DND-41 (cell line): ENCODE measurements at regions not wholly inside any gene's neighbourhood (a gene's known extent, or its start where the extent isn't known, plus 50 kb on each side); places are given as distances from the start of the nearest gene placed in this dataset.

Source experiments
- ATAC-seq: fragments of 200-7000 bp; cut with Tn5 transposase; 3 replicates; pipeline ENCODE4 v1.9.1; 2021; ENCODE audit warnings: low read depth; ENCODE audit not compliant: insufficient read depth
- DNase-seq: peaks from one replicate; pipeline ENCODE4 v3.0.0-alpha.2; 2020
- H2AFZ ChIP-seq: 2 replicates; pipeline ENCODE4 v1.6.0; 2012; ENCODE audit warnings: low read depth, low read length
- H3K27ac ChIP-seq: 2 replicates; pipeline ENCODE4 v1.5.1; 2012; ENCODE audit warnings: low read length, inconsistent platforms
- H3K27me3 ChIP-seq: fragments of 200-600 bp; sonication (generic); 2 replicates; pipeline ENCODE4 v1.6.0; 2012; ENCODE audit warnings: low read length, mild to moderate bottlenecking, inconsistent platforms; ENCODE audit not compliant: insufficient read depth, poor library complexity
- H3K36me3 ChIP-seq: 2 replicates; pipeline ENCODE4 v1.5.1; 2012; ENCODE audit warnings: low read length, inconsistent platforms; ENCODE audit not compliant: insufficient read depth
- H3K4me1 ChIP-seq: 2 replicates; pipeline ENCODE4 v1.5.1; 2012; ENCODE audit warnings: mild to moderate bottlenecking, low read length; ENCODE audit not compliant: insufficient read depth
- H3K4me2 ChIP-seq: 2 replicates; pipeline ENCODE4 v1.6.0; 2012; ENCODE audit warnings: mild to moderate bottlenecking, moderate library complexity, low read length, inconsistent platforms; ENCODE audit not compliant: insufficient read depth
- H3K4me3 ChIP-seq, 2 experiments: fragments of 200-600 bp in 1 of 2; shearing (Covaris generic) in 1 of 2; 2 replicates each; pipeline ENCODE4 v1.5.1; 2012 to 2016; ENCODE audit warnings: inconsistent platforms in 2 of 2, low read length in 2 of 2, mild to moderate bottlenecking in 2 of 2, low read depth in 1 of 2, moderate library complexity in 1 of 2
- H3K79me2 ChIP-seq: 2 replicates; pipeline ENCODE4 v1.6.0; 2012; ENCODE audit warnings: low read length, inconsistent platforms; ENCODE audit not compliant: insufficient read depth
- H3K9ac ChIP-seq: 2 replicates; pipeline ENCODE4 v1.6.0; 2012; ENCODE audit warnings: low read depth, mild to moderate bottlenecking, inconsistent platforms, low read length, moderate library complexity
- H3K9me3 ChIP-seq: 2 replicates; pipeline ENCODE4 v1.5.1; 2012; ENCODE audit warnings: low read length, moderate library complexity, mild to moderate bottlenecking, inconsistent platforms; ENCODE audit not compliant: insufficient read depth, severe bottlenecking
- H4K20me1 ChIP-seq: 2 replicates; pipeline ENCODE4 v1.6.0; 2012; ENCODE audit warnings: low read length; ENCODE audit not compliant: insufficient read depth
- EZH2 ChIP-seq: IDR thresholded peaks from 3 replicates; pipeline ENCODE4 v1.6.1; 2012; ENCODE audit warnings: borderline replicate concordance, low read depth, mild to moderate bottlenecking, moderate library complexity, low read length, inconsistent platforms; ENCODE audit not compliant: severe bottlenecking
- TF ChIP-seq, protein P1 (sequence below): IDR thresholded peaks from 2 replicates; pipeline ENCODE4 v1.5.1; 2012; ENCODE audit warnings: borderline replicate concordance, low read length, moderate library complexity, mild to moderate bottlenecking; ENCODE audit not compliant: poor library complexity, severe bottlenecking; ENCODE audit errors: extremely low read depth

DNA sequence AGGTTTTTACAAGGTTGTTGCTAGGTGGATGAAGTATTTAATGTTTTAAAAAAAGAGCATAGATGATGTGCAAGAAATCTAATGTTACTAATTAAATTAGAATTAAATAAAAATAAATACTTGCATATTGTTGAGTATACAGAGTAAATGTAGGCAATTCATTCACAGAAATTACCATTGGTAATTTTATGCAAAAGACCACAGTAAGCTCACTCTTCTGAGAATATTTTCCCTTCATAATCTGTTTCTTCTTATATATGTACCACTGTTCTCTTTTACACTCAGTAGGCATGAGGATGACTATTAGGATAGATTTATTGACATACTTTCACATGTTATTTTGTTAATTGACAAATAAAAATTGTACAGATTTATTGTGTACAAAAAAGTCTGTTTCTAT, 681.2 kb upstream of the NECTIN3 start:
- Histone ChIP-seq H4K20me1 (no peaks in the 10 kb centered on the region), H3K36me3 (no peaks in the 10 kb centered on the region), H3K79me2 (no peaks in the 10 kb centered on the region), H3K4me2 (no peak overlapping the region), H3K4me3 (no peak overlapping the region), H3K27ac (no peak overlapping the region), H2AFZ (no peak overlapping the region), H3K9ac (no peak overlapping the region), H3K9me3 (no peaks in the 10 kb centered on the region), H3K4me1 (peaks cover 7% of the 10 kb centered on the region; the same call in 1 of the 2 replicates), H3K27me3 (no peaks in the 10 kb centered on the region)
- DNase-seq (no peak), ATAC-seq (no peak)
- TF ChIP-seq EZH2 = no peak

DNA sequence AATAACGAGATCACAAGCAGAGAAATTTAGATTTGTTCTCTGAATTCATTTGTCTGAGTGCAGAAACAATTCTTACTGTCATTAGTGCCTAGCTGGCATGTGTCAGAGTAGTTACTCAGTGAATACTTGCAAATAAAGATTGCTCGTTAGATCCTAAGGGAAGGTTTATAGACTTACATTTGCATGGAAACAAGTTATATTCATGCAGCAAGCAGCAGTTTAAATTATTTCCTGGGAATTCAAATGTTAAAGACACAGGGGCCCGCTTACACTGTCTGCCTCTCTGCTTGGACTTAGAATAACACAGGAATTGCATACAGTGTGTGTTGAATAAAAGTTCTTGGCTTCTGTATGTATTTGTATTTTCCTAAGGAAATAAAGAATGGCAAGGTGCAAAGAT, 680.6 kb upstream of the NECTIN3 start:
- no peak for DNase-seq
- Histone ChIP-seq H4K20me1 (no peaks in the 10 kb centered on the region), H3K27ac (no peak overlapping the region)

DNA sequence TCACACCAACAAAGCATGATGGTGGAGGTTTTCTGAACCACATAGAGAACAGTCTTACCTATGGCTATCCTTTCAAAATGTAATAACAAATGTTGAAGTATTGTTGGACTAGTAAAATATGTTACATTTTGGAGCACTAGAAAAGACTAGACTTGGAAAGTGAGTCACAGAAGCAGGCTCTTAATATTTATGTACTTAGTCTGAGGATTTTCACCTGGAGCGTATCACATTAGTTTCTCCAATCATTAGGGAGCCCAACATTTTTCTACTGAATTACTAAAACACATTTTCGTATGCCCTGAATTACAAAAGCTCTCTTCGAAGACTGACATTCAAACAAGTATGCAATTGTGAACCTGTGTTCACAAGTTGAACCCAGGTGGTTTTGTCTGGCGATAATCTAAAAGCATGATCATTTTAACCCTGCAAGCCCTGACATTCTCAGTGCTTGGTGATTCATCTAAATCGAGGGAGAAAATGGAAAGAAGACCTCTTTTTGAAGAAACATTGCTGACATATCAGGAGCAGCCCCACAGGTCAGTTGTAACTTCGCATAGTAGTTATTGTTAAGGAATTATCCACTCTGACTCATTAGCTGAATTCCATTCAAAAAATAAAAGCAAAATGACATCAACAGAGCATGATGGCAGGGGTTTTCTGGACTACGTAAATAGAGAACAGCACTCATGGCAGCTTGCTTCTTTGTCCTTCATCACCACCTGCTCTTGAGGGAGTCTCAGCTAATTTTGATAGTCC, 679.8 kb upstream of the NECTIN3 start:
- Histone ChIP-seq H3K4me1 (peaks cover 7% of the 10 kb centered on the region; the same call in 1 of the 2 replicates), H3K9me3 (no peaks in the 10 kb centered on the region), H4K20me1 (no peaks in the 10 kb centered on the region), H3K79me2 (no peaks in the 10 kb centered on the region), H2AFZ (no peak overlapping the region), H3K27me3 (no peaks in the 10 kb centered on the region), H3K4me2 (no peak overlapping the region), H3K36me3 (no peaks in the 10 kb centered on the region), H3K4me3 (no peak overlapping the region), H3K9ac (no peak overlapping the region), H3K27ac (no peak overlapping the region)
- DNase-seq (no peak), ATAC-seq (no peak)
- TF ChIP-seq EZH2 = no peak
- TF ChIP-seq, protein P1, sequence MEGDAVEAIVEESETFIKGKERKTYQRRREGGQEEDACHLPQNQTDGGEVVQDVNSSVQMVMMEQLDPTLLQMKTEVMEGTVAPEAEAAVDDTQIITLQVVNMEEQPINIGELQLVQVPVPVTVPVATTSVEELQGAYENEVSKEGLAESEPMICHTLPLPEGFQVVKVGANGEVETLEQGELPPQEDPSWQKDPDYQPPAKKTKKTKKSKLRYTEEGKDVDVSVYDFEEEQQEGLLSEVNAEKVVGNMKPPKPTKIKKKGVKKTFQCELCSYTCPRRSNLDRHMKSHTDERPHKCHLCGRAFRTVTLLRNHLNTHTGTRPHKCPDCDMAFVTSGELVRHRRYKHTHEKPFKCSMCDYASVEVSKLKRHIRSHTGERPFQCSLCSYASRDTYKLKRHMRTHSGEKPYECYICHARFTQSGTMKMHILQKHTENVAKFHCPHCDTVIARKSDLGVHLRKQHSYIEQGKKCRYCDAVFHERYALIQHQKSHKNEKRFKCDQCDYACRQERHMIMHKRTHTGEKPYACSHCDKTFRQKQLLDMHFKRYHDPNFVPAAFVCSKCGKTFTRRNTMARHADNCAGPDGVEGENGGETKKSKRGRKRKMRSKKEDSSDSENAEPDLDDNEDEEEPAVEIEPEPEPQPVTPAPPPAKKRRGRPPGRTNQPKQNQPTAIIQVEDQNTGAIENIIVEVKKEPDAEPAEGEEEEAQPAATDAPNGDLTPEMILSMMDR = no peak

More for the DNA sequence above, 680.6 kb upstream of the NECTIN3 start:
- H2AFZ ChIP-seq = no peak overlapping the region
- ATAC-seq = no peak
- H3K4me1 ChIP-seq = peaks cover 7% of the 10 kb centered on the region; the same call in 1 of the 2 replicates
- H3K4me2 ChIP-seq = no peak overlapping the region
- no peaks in the 10 kb centered on the region for H3K27me3 ChIP-seq
- no peaks in the 10 kb centered on the region for H3K9me3 ChIP-seq
- H3K79me2 ChIP-seq = no peaks in the 10 kb centered on the region
- no peak overlapping the region for H3K9ac ChIP-seq
- TF ChIP-seq EZH2 = no peak
- TF ChIP-seq, protein P1 = no peak
- H3K36me3 ChIP-seq = no peaks in the 10 kb centered on the region
- H3K4me3 ChIP-seq = no peak overlapping the region

DNA sequence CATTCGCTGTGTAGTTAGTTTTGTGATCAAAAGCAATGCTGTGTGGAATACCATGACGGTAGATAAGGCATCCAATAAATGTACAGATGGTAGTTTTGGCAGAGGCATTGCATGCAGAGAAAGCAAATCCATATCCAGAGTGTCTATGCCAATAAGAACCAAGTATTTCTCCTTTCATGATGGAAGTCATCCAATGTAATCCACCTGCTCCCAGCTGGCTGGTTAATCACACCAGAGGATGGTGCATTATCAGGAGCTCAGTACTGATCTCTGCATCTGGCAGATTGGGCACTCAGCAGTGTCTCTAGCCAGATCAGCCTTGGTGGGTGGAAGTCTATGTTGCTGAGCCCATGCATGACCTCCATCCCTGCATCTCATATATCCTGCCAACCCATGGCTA, 677.7 kb upstream of the NECTIN3 start:
- Histone ChIP-seq H3K9ac (no peak overlapping the region), H4K20me1 (no peaks in the 10 kb centered on the region), H3K4me2 (no peak overlapping the region), H3K27ac (no peak overlapping the region), H3K36me3 (no peaks in the 10 kb centered on the region), H3K9me3 (no peaks in the 10 kb centered on the region), H2AFZ (no peak overlapping the region), H3K4me1 (peaks cover 5% of the 10 kb centered on the region; the same call in 1 of the 2 replicates), H3K79me2 (no peaks in the 10 kb centered on the region), H3K27me3 (no peaks in the 10 kb centered on the region), H3K4me3 (no peak overlapping the region)
- TF ChIP-seq, protein P1 = no peak
- TF ChIP-seq EZH2 = no peak
- ATAC-seq = no peak
- no peak for DNase-seq
